ENCODE measurements at regions not wholly inside any gene's neighbourhood (a gene's known extent, or its start where the extent isn't known, plus 50 kb on each side); places are given as distances from the start of the nearest gene placed in this dataset.
"Not testable (repeated sequence)": the region's sequence is repeated elsewhere in the genome, so short reads cannot be mapped to it uniquely, and the experiment has no call there.

DNA sequence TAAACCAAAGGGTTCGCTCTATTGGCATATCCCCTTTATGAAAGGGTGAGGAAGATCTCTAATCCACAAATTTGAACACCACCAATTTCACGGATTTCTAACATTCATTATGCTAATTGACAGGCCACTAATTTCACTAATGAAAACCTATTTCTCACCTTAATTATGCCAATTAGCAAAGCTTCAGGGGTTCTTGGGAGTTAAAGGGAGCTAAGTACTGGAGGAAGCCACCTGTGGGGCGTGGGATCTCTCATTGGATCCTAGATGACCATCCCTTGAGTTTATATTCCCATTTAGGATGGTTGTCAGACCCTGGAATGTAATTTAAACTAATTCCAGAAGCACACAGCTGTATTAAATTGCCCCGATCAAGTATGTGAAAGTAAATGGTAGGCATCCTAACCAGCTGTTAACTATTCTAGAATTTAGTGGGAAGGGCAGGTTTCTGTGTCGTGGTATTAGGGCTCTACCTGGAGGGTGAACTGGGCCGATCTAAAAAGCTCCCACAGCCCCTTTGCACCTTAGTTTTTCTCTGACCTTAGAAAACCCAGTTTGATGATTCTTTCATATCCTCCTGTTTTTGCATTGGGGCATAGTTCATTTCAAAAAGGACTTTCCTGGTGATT lies 77.1 kb downstream of the C9orf152 start:
- DNase-seq (no peak), ATAC-seq (ENCODE audit: low read depth in 2 of 2) (no peak)
- Mint-ChIP-seq H3K27ac (peak overlapping the region; percentile 91 to 99 (median 96)), H3K36me3 (peaks cover 4 to 6% of the 10 kb centered on the region in 2 donors), H3K4me1 (peaks cover 71 to 95% (median 84%) of the 10 kb centered on the region in 3 donors), H3K27me3 (no peaks in the 10 kb centered on the region), H3K9me3 (no peaks in the 10 kb centered on the region), H3K4me3 (peak overlapping the region in 6 of 8 donors; percentile 42 to 85 (median 72))

DNA sequence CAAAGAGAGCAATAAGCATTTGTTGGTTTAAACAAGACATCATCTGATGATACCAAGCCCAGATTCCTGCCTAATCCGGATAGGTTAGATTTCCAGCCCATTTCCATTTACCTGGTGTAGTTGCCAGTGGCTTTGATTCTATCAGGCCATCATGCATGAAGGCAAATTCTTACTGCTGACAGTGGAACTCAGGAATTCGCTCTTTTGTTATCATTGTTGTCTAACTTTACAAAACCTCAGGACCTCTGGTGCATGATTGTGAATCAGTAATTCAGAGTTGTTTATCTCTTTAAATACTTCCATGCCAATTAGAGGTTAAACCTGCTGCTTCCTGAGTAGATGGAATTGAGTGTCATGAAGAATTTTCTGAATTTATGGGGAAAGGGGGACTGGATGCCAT lies 76.5 kb downstream of the C9orf152 start:
- peak overlapping the region; percentile 91 to 97 (median 94) for H3K27ac Mint-ChIP-seq

DNA sequence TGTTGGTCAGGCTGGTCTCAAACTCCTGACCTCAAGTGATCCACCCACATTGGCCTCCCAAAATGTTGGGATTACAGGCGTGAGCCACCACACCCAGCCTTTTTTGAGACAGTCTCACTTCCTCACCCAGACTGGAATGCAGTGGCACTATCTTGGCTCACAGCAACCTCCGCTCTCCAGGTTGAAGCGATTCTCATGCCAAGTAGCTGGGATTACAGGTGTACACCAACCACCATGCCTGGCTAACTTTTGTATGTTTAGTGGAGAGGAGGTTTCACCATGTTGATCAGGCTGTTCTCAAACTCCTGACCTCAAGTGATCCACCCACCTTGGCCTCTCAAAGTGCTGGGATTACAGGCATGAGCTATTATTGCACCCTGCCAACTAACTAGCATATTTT lies 75.4 kb downstream of the C9orf152 start:
- not testable (repeated sequence) for H3K27me3 Mint-ChIP-seq; DNase-seq; ATAC-seq (ENCODE audit: low read depth in 2 of 2); H3K9me3 Mint-ChIP-seq
- peaks cover 17% of the 10 kb centered on the region in 2 donors for H3K36me3 Mint-ChIP-seq
- H3K4me3 Mint-ChIP-seq: peak overlapping the region in 7 of 8 donors; percentile 42 to 78 (median 70)
- H3K4me1 Mint-ChIP-seq: peaks cover 72 to 94% (median 79%) of the 10 kb centered on the region in 3 donors
- peak overlapping the region; percentile 82 to 97 (median 94) for H3K27ac Mint-ChIP-seq

More for the DNA sequence above, 76.5 kb downstream of the C9orf152 start:
- Mint-ChIP-seq H3K4me1 (peaks cover 71 to 95% (median 84%) of the 10 kb centered on the region in 3 donors), H3K9me3 (no peaks in the 10 kb centered on the region), H3K36me3 (peaks cover 10 to 11% of the 10 kb centered on the region in 2 donors), H3K27me3 (no peaks in the 10 kb centered on the region), H3K4me3 (peak overlapping the region in 7 of 8 donors; percentile 16 to 78 (median 70))
- no peak for DNase-seq
- no peak for ATAC-seq (ENCODE audit: low read depth in 2 of 2)

DNA sequence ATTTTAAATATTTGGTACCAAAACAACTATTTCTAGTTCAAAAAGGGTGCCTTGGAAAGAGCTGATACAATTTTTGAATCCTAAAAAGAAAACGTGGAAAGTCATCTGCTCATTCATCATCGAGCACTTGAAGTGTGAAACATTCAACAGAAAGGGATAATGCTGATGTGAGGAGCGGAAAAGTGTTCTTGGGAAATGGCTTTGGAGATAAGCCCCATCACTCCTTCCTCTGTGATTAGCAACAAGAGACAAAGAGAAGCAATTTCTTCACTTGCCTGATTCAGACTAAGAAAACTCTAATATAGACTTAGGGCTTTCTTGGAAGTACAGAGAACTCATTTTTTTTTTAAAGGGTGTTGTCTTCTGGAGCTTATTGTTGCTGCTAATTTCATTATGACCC lies 74.9 kb downstream of the C9orf152 start:
- H3K4me3 Mint-ChIP-seq: peak overlapping the region in 2 of 8 donors; percentile 73 to 78
- no peaks in the 10 kb centered on the region for H3K27me3 Mint-ChIP-seq
- no peaks in the 10 kb centered on the region for H3K9me3 Mint-ChIP-seq
- no peak for DNase-seq
- peaks cover 17 to 22% of the 10 kb centered on the region in 2 donors for H3K36me3 Mint-ChIP-seq
- H3K27ac Mint-ChIP-seq: peak overlapping the region in 5 of 6 donors; percentile 67 to 95 (median 93)
- ATAC-seq (ENCODE audit: low read depth in 2 of 2): no peak
- H3K4me1 Mint-ChIP-seq: peaks cover 72 to 93% (median 74%) of the 10 kb centered on the region in 3 donors

DNA sequence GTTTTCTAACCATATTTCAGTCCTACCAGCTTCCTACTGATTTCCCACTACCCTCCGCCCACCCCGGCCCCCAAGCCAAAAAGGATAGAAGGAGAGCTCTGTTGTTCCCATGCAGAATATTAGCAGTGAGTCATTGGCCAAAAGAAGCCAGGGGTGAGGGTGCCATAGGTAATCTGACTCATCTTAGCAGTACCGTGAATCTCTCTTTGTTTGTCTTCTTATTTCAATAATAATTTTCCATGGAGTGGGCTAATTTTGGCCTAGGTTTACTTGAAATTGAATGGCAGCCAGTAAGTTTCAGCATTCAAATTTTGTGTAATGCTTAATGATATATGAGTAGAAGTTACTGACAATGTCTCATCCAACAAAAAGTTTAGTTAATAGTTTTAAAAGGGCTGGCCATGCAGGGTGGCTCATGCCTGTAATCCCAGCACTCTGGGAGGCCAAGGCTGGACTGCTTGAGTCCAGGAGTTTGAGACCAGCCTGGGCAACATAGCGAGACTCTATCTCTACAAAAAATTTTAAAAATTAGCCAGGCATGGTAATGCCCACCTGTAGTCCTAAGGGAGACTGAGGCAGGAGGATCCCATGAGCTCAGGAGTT lies 74.2 kb downstream of the C9orf152 start:
- Mint-ChIP-seq H3K27ac (peak overlapping the region; percentile 28 to 95 (median 80)), H3K27me3 (no peaks in the 10 kb centered on the region), H3K36me3 (peaks cover 17 to 24% of the 10 kb centered on the region in 2 donors), H3K9me3 (no peaks in the 10 kb centered on the region), H3K4me1 (peaks cover 68 to 93% (median 69%) of the 10 kb centered on the region in 3 donors), H3K4me3 (peak overlapping the region in 5 of 8 donors; percentile 21 to 63 (median 37))
- ATAC-seq (ENCODE audit: low read depth in 2 of 2) (no peak), DNase-seq (no peak)

DNA sequence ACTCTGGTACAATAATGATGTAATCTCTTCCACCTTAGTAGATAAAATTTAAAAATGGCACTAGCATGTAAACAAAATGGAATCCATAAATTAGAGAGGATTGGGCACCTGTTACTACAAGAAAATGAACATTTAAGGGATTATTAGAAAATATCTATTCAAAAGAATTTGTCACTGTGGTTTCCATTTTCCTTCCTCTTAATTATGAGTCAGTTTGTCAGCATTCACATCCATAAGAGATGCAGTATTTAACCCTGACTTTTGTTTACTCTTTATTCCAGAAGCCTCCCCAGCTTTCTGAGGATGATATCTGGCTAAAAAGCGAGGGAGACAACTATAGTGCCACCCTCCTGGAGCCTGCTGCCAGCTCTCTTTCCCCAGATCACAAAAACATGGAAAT lies 72.1 kb downstream of the C9orf152 start:
- H3K4me1 Mint-ChIP-seq: peaks cover 60 to 90% (median 60%) of the 10 kb centered on the region in 3 donors
- peak overlapping the region in 1 of 8 donors; percentile 34 for H3K4me3 Mint-ChIP-seq
- peaks cover 24 to 44% of the 10 kb centered on the region in 2 donors for H3K36me3 Mint-ChIP-seq

DNA sequence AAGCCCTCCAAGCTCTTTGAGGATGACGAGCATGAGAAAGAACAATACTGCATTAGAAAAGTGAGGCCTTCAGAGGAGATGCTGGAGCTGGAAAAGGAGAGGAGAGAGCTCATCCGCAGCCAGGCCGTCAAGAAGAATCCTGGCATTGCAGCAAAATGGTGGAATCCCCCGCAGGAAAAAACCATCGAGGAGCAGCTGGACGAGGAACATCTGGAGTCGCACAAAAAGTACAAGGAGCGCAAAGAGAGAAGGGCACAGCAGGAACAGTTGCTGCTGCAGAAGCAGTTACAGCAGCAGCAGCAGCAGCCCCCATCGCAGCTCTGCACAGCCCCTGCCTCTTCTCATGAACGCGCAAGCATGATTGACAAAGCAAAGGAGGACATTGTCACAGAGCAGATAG lies 71.2 kb downstream of the C9orf152 start:
- peak overlapping the region in 1 of 8 donors; percentile 71 for H3K4me3 Mint-ChIP-seq
- DNase-seq: no peak
- H3K9me3 Mint-ChIP-seq: no peaks in the 10 kb centered on the region
- H3K27ac Mint-ChIP-seq: peak overlapping the region in 5 of 6 donors; percentile 50 to 77 (median 65)
- ATAC-seq (ENCODE audit: low read depth in 2 of 2): no peak
- H3K27me3 Mint-ChIP-seq: no peaks in the 10 kb centered on the region
- peaks cover 27 to 52% of the 10 kb centered on the region in 2 donors for H3K36me3 Mint-ChIP-seq
- H3K4me1 Mint-ChIP-seq: peaks cover 59 to 90% (median 60%) of the 10 kb centered on the region in 3 donors

More for the DNA sequence above, 72.1 kb downstream of the C9orf152 start:
- ATAC-seq (ENCODE audit: low read depth in 2 of 2) (no peak), DNase-seq (no peak)
- no peaks in the 10 kb centered on the region for H3K27me3 Mint-ChIP-seq
- peak overlapping the region in 3 of 6 donors; percentile 65 to 78 (median 76) for H3K27ac Mint-ChIP-seq
- no peaks in the 10 kb centered on the region for H3K9me3 Mint-ChIP-seq

DNA sequence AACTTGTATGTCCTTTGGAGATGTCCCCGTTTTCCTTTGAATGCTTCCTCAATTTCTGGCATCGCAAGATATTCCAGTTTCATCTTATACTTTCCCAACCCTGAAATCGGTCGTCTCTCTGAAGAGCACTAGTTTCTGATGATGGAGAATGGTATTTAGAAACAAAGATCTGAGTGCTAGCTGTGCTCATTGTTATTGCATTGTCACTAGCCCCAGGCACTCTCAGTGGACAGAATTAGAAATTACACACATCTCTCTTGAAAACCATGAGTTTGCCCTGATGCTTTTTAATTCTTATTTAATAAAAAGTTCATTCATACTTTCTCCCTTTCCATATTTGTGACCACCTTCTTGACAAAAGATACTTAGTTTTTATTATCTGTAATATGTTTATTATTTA lies 67.7 kb downstream of the C9orf152 start:
- Mint-ChIP-seq H3K27ac (peak overlapping the region in 3 of 6 donors; percentile 4 to 81 (median 9)), H3K9me3 (no peaks in the 10 kb centered on the region), H3K4me3 (no peak overlapping the region), H3K36me3 (peaks cover 24 to 47% of the 10 kb centered on the region in 2 donors), H3K4me1 (peaks cover 69 to 91% (median 71%) of the 10 kb centered on the region in 3 donors), H3K27me3 (no peaks in the 10 kb centered on the region)
- ATAC-seq (ENCODE audit: low read depth in 2 of 2) (no peak), DNase-seq (no peak)

DNA sequence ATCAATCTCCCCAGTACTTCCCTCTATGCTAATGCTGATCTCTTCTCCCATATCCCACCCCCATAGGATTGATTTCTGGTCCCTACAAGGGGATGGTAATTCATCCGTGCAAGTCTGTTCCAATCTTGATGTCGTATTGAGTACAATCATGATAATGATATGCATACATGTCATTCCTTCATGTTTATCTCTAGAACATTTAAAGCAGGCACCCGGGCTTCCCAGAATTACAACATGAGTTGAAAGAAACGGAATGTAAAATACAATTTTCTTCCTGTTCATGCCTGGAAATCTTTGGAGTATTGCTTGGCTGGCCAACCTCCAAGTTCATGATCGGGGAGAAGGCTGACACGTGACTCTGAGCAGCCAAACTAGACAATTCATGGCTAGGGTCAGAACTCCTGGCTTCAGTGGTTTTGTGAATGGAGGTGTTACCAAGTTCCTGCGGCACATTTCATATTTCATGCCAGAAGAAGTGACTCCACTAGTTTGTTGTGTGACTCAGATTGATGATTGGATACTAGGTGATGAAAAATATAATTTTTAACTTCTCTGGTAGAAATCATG lies 66.6 kb downstream of the C9orf152 start:
- ATAC-seq (ENCODE audit: low read depth in 2 of 2): no peak
- Mint-ChIP-seq H3K9me3 (no peaks in the 10 kb centered on the region), H3K36me3 (peaks cover 21 to 43% of the 10 kb centered on the region in 2 donors), H3K4me1 (peaks cover 72 to 93% (median 72%) of the 10 kb centered on the region in 3 donors), H3K4me3 (peak overlapping the region in 7 of 8 donors; percentile 3 to 83 (median 42)), H3K27ac (peak overlapping the region; percentile 0 to 96 (median 92)), H3K27me3 (no peaks in the 10 kb centered on the region)
- no peak for DNase-seq

DNA sequence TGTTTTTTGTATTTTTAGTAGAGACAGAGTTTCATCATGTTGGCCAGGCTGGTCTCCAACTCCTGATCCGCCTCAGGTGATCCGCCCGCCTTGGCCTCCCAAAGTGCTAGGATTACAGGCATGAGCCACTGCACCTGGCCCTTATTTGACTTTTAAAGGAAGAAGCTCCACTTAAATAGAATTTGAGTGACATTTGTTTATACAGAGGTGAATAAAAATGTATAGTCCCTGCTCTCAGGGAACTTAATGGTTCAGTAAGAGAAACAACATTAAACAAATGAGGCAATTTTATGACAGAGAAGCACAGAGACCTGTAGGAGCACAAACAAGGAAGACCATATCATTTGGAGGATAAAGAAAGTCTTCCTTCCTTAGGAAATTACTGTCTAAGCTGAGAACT lies 65.7 kb downstream of the C9orf152 start:
- DNase-seq: no peak
- Mint-ChIP-seq H3K27ac (peak overlapping the region; percentile 81 to 97 (median 92)), H3K36me3 (peaks cover 13 to 37% of the 10 kb centered on the region in 2 donors), H3K9me3 (no peaks in the 10 kb centered on the region), H3K4me3 (peak overlapping the region; percentile 72 to 88 (median 82)), H3K4me1 (peaks cover 71 to 93% (median 74%) of the 10 kb centered on the region in 3 donors), H3K27me3 (no peaks in the 10 kb centered on the region)
- no peak for ATAC-seq (ENCODE audit: low read depth in 2 of 2)

DNA sequence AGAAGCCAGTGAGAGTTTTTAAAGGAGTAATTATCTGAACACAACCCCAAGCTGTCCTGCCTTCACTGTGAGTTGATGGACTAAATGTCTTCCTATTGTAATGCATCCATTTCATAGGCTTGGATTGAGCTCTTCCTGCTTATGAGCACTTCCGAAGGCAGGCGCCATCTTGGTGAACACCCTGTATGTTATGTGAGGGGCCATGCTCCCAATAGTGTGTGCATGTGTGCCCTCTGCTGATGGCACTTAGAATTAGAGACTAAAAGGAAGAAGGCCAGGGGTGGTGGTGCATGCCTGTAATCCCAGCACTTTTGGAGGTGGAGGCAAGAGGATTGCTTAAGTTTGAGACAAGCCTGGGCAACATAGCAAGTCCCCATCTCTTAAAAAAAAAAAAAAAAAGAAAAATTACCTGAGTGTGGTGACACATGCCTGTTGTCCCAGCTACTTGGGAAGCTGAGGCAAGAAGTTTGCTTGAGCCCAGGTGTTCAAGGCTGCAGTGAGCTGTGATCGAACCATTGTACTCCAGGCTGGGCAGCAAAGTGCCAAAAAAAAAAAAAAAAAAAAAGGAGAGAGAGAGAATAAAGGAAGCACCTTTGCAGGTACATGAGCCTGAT lies 65.0 kb downstream of the C9orf152 start:
- H3K4me1 Mint-ChIP-seq: peaks cover 69 to 95% (median 81%) of the 10 kb centered on the region in 3 donors
- ATAC-seq (ENCODE audit: low read depth in 2 of 2): no peak
- H3K36me3 Mint-ChIP-seq: peaks cover 13 to 31% of the 10 kb centered on the region in 2 donors
- H3K27me3 Mint-ChIP-seq: no peaks in the 10 kb centered on the region
- peak overlapping the region; percentile 72 to 91 (median 82) for H3K4me3 Mint-ChIP-seq
- DNase-seq: no peak
- H3K9me3 Mint-ChIP-seq: no peaks in the 10 kb centered on the region
- peak overlapping the region; percentile 86 to 97 (median 95) for H3K27ac Mint-ChIP-seq

DNA sequence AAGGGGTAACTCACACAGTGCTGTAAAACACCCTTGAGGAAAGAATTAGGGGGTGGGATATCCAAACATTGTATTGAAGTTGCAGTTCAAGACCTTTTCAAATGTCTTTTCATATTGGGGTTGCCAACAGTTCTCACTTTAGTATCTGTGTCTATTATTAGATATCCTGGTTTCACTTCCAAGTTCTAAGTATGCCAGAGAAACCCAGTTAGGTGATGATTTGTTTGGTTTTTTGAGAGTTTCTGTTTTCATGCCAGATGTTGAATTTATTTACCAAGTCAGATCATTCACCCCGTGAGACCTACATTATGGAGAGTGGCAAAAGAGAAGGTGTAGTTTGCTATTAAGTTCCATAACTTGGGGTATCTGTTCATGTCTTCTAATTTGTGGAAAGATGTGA lies 64.5 kb downstream of the C9orf152 start:
- Mint-ChIP-seq H3K36me3 (peaks cover 13 to 28% of the 10 kb centered on the region in 2 donors), H3K27me3 (no peaks in the 10 kb centered on the region), H3K4me3 (peak overlapping the region; percentile 72 to 91 (median 82)), H3K9me3 (no peaks in the 10 kb centered on the region), H3K27ac (peak overlapping the region; percentile 86 to 97 (median 95)), H3K4me1 (peaks cover 71 to 95% (median 86%) of the 10 kb centered on the region in 3 donors)
- peak; percentile 68 for DNase-seq
- ATAC-seq (ENCODE audit: low read depth in 2 of 2): peak; percentile 70 to 71

DNA sequence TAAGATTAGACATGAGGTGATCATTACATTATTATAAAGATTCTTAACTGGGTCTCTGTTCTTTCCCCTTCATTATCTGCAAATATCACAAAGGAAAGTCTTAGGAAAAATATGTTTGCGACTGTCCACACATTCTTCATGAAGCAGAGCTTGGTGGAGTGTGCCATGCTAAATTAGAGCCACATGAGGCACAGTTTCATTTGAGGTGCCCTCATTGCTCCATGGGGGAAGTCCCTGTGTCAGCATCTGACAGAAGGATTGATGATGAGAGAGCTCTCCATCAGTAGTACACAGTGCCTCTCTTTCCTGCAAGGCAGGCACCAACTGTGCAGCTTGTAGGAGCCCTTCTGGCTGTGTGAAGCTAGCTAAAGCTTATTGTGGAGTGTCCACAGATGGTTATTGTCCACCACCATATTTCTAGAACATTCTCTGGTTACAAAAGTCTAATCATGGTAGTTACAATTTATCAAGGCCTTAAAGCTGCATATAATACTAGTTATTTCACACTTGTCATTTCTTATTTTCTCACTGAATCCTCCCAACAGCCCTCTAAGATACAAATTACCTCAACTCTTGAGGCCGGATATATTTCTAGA lies 63.9 kb downstream of the C9orf152 start:
- peaks cover 71 to 97% (median 88%) of the 10 kb centered on the region in 3 donors for H3K4me1 Mint-ChIP-seq
- no peaks in the 10 kb centered on the region for H3K9me3 Mint-ChIP-seq
- H3K36me3 Mint-ChIP-seq: peaks cover 13 to 24% of the 10 kb centered on the region in 2 donors
- ATAC-seq (ENCODE audit: low read depth in 2 of 2) (peak; percentile 85 to 87), DNase-seq (peak; percentile 65)
- H3K27me3 Mint-ChIP-seq: no peaks in the 10 kb centered on the region
- H3K4me3 Mint-ChIP-seq: peak overlapping the region; percentile 72 to 91 (median 82)
- H3K27ac Mint-ChIP-seq: peak overlapping the region; percentile 86 to 97 (median 95)
